Kidney (tissue), 13 donors: ENCODE measurements at regions not wholly inside any gene's neighbourhood (a gene's known extent, or its start where the extent isn't known, plus 50 kb on each side); places are given as distances from the start of the nearest gene placed in this dataset.

ENCODE experiments used
- DNase-seq, 5 donors: peaks; one replicate each; pipeline ENCODE4 v3.0.0-alpha.2; 2013 to 2020
- FAIRE-seq: peaks from 2 replicates; lab custom pipeline; 2012; peaks lifted over from hg19 to GRCh38; lab: Jason Lieb, UNC
- H3K27ac ChIP-seq, 2 donors: one replicate each; pipeline ENCODE4 v1.7.0; 2013; ENCODE audit warnings: low read depth in 2 of 2, low read length in 2 of 2, inconsistent platforms in 1 of 2
- H3K27me3 ChIP-seq: one replicate; pipeline ENCODE4 v1.7.1; 2013; ENCODE audit warnings: low read length, inconsistent platforms; ENCODE audit not compliant: control insufficient read depth, insufficient read depth
- H3K36me3 ChIP-seq, 3 donors: one replicate each; pipeline versions ENCODE4 v1.7.0 to v1.7.1; 2013; ENCODE audit warnings: low read length in 3 of 3, control low read depth in 1 of 3, inconsistent platforms in 1 of 3; ENCODE audit not compliant: insufficient read depth in 3 of 3, control insufficient read depth in 2 of 3
- H3K4me1 ChIP-seq, 3 donors: one replicate each; pipeline versions ENCODE4 v1.7.0 to v1.7.1; 2013; ENCODE audit warnings: low read length in 3 of 3, inconsistent platforms in 1 of 3, low read depth in 1 of 3; ENCODE audit not compliant: control insufficient read depth in 2 of 3, insufficient read depth in 2 of 3
- H3K4me3 ChIP-seq, 3 donors: one replicate each; pipeline versions ENCODE4 v1.7.0 to v1.8.1; 2013; ENCODE audit warnings: low read length in 3 of 3, control low read depth in 1 of 3, inconsistent platforms in 1 of 3
- H3K9ac ChIP-seq, 3 donors: one replicate each; pipeline versions ENCODE4 v1.7.0 to v1.7.1; 2013; ENCODE audit warnings: low read length in 3 of 3, control low read depth in 1 of 3, inconsistent platforms in 1 of 3
- H3K9me3 ChIP-seq, 3 donors: one replicate each; pipeline versions ENCODE4 v1.7.0 to v1.7.1; 2013; ENCODE audit warnings: low read length in 3 of 3, control low read depth in 1 of 3, inconsistent platforms in 1 of 3; ENCODE audit not compliant: control insufficient read depth in 2 of 3, insufficient read depth in 1 of 3
- intact Hi-C: fragments of 100-400 bp; cut with DNase I; formaldehyde crosslinking; loops from one replicate; pipeline ENCODE4 v1.11.1; 2022
- TF ChIP-seq, protein P1 (sequence below): IDR thresholded peaks from 3 replicates; pipeline ENCODE4 v1.5.1; 2012; ENCODE audit warnings: mild to moderate bottlenecking, moderate library complexity, borderline replicate concordance; ENCODE audit not compliant: insufficient read depth; ENCODE audit errors: extremely low read depth
- donor health status: control.
- donor health status: control.
- donor health status: control.
- donor health status: control.
- donor health status: control.
- donor health status: DM: yes; HTN: yes; CAD: no.
- donor health status: Normal renal cell carcinoma (clear cell type).

DNA sequence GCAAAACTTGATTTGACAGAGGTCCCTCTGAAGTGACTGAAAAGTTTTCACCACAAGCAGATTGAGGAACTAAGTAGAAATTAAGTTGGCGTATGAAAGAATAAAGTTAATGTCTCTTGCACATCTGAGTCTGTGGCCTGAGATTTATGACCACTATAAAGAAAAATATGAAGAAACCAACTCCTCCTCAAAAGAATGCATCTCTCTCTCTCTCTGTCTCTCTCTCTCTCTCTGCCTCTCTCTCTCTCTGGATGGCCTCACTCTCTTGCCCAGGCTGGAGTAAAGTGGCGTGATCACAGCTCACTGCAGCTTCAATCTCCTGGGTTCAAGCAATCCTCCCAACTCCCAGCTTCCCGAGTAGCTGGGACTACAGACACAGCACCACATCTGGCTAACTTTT is 55.2 kb downstream of the RPL22L1 start:
- intact Hi-C loops: no loop called here
- H3K27ac ChIP-seq: no peak overlapping the region
- no peak for FAIRE-seq

DNA sequence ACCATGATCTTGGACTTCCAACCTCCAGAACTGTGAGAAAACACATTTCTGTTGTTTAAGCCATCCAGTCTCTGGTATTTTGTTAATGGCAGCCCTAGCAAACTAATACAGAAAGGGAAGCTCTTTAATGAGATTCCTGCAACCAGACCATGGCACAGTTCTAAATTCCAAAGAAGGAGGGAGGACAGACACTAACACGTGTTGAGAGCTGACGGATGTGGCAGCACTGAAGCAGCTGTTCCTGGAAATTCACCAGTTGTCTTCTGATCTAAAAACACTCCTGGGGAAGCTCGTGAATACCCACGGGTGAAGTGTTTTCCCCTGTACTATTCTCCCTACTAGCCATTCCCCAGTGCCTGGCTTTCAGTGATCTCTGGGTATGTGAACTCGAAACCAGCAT is 56.7 kb downstream of the RPL22L1 start:
- H3K9ac ChIP-seq: no peak overlapping the region
- TF ChIP-seq, protein P1, sequence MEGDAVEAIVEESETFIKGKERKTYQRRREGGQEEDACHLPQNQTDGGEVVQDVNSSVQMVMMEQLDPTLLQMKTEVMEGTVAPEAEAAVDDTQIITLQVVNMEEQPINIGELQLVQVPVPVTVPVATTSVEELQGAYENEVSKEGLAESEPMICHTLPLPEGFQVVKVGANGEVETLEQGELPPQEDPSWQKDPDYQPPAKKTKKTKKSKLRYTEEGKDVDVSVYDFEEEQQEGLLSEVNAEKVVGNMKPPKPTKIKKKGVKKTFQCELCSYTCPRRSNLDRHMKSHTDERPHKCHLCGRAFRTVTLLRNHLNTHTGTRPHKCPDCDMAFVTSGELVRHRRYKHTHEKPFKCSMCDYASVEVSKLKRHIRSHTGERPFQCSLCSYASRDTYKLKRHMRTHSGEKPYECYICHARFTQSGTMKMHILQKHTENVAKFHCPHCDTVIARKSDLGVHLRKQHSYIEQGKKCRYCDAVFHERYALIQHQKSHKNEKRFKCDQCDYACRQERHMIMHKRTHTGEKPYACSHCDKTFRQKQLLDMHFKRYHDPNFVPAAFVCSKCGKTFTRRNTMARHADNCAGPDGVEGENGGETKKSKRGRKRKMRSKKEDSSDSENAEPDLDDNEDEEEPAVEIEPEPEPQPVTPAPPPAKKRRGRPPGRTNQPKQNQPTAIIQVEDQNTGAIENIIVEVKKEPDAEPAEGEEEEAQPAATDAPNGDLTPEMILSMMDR: no peak
- intact Hi-C loops: no loop called here
- no peaks in the 10 kb centered on the region for H3K4me1 ChIP-seq
- no peaks in the 10 kb centered on the region for H3K36me3 ChIP-seq
- no peaks in the 10 kb centered on the region for H3K27me3 ChIP-seq
- no peak for FAIRE-seq
- peak in 2 of 5 donors; percentile 36 to 56 for DNase-seq
- no peak overlapping the region for H3K4me3 ChIP-seq
- H3K27ac ChIP-seq: no peak overlapping the region
- no peaks in the 10 kb centered on the region for H3K9me3 ChIP-seq

More for the DNA sequence above, 55.2 kb downstream of the RPL22L1 start:
- H3K4me1 ChIP-seq: no peaks in the 10 kb centered on the region
- TF ChIP-seq, protein P1: no peak
- no peaks in the 10 kb centered on the region for H3K9me3 ChIP-seq
- no peak for DNase-seq
- H3K4me3 ChIP-seq: no peak overlapping the region
- H3K9ac ChIP-seq: no peak overlapping the region
- no peaks in the 10 kb centered on the region for H3K27me3 ChIP-seq
- H3K36me3 ChIP-seq: no peaks in the 10 kb centered on the region

DNA sequence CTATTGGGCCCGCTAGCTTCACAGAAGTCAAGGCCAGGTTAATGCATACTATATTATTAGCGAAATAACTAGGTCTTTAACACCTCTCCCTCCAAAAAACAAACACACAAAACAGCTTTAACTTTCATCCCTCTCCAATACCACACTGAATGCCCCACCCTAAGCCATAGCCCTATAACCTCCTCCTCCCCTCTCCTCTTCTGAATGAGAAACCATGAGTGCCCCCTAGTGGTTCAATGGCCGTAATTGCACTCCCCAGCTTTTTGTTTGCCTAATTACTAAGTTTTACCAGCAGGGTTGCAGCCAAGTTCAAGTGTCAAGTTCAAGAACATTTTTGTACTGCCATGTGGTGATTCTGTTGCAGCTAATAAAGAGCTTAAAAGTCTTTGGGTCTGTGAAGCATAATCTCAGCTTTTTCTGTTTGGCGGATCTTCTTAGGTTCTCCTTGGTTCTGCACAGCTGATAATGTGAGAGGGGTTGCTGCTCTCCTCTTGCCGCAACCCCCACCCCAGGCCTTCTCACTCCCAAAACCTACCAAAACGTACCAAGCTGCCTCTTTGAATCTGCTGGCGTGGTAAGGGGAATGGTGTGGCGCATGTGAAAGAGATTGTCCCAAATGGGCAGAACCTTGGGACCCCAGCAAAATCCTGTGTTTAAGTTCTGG is 57.9 kb downstream of the RPL22L1 start:
- no peak overlapping the region for H3K4me3 ChIP-seq
- H3K9ac ChIP-seq: no peak overlapping the region
- no peaks in the 10 kb centered on the region for H3K27me3 ChIP-seq
- DNase-seq (peak in 4 of 5 donors; percentile 82 to 95 (median 90)), FAIRE-seq (peak; percentile 11)
- no peaks in the 10 kb centered on the region for H3K4me1 ChIP-seq
- H3K9me3 ChIP-seq: no peaks in the 10 kb centered on the region
- no peak overlapping the region for H3K27ac ChIP-seq
- no peaks in the 10 kb centered on the region for H3K36me3 ChIP-seq
- TF ChIP-seq, protein P1: peak; percentile 82
- intact Hi-C loops: no loop called here
